ENCODE measurements at regions not wholly inside any gene's neighbourhood (a gene's known extent, or its start where the extent isn't known, plus 50 kb on each side); places are given as distances from the start of the nearest gene placed in this dataset.

GRCh38 chr9:95610006-95610785 lies 93.4 kb upstream of the PTCH1 start:
- no peak for DNase-seq

DNA sequence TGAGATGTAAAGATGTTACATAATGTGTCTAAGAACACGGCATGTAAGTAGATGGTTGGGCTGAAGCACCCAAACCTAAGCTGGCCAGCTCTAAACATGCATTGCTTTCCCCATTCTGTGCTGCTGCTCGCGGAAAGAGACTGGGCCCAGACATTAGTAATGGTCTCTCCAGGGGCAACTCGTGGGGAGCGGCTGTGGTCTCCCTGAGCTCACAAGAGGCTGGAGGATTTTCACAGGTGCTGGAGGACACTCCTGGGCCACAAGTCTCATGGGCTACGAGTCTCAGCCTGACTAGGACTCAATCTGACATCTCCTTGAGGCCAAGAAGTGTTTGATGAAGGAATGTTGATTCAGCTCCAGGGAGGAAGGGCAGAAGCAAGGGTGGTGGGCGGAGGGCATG lies 92.7 kb upstream of the PTCH1 start:
- DNase-seq: no peak

DNA sequence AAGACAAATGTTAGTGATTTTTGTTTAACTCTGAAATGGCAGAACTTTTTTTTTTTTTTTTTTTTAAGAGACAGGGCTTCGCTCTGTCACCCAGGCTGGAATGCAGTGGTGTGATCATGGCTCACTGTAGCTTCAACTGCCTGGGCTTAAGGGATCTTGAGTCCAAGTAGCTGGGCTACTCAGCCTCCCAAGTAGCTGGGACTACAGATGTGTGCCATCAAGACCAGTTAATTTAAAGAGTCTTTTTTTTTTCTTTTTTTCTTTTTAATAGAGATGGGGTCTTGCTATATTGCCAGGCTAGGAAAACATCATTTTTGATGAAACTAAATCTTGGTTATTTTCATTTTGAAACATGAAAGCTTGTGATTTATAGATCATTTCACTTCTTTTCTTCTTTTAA lies 91.6 kb upstream of the PTCH1 start:
- no peak for DNase-seq

DNA sequence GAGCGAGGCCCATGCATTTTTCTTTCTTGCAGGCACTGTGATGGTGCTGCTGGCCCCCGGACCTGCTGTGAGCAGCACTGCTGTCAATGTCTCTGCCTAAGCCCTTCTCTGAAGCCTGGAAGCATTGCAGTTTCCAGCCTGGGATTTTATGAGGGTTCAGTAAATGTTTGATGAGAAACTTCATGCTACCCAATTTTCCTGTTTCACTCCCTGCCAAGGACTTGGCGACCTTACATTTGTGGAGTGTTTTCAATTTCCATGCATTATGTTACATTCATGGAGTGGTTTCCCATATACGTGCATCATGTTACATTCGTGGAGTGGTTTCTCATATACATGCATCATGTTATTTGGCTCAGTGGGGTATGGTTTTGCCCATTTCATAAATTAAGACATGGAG lies 90.7 kb upstream of the PTCH1 start:
- DNase-seq: no peak

DNA sequence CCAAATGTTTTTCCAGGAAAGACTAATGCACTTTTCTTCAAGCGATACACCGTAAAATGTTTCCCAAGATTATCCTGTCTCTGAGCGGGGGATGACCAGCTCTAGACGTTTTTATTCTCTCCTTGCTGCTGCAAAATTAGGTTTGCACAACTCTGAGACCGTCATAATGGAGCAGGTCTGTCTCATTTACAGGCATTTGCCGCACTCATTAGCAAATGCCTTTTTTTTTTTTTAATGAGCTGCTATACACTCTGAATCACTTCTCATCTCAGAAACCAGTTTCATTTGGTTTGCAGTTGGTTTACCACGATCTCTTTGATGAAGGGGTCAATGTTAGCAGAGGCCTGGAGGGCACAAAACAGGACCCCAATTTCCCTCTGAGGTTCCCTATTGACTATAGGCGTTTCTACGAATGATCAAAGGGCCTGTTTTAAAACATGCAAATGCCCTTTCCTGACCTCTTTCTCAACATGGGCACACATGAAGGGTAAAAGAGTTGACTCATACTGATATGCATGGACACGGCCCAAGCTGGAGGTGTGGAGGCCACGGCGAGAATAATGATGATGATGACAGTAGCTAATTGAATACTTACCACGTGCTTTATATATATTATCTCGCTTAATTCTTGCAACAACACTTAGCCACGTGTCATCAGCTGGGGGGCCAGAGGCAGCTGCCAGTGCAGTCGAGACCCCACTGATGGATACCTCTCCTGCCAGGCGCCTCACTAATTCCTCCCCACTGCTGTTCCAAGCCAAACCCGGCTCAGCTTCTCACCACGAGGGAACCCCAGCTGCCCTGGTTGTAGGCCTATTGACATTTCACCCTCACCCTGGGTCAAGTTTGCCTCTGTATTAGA lies 89.9 kb upstream of the PTCH1 start:
- no peak for DNase-seq

GRCh38 chr9:95605816-95606488 lies 89.2 kb upstream of the PTCH1 start:
- peak; percentile 90 for DNase-seq

DNA sequence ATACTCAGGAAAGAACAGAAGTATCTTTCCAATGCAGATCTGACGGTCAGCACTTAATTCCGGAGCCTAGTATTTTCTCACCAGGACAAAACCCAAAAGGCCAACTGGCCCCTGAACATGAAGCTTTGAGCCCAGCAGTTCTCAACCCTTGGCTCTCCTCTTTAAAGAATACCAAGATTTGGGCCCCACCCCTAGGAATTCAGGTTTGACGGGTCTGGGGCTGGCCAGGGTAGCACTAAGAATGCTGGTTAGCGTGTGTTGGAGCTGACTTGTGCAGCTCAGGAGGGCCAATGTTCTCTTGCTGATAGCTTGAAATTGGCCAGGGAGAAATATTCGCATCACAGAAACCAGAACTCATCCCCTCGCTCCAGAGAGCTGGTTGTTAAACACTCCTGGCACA lies 88.3 kb upstream of the PTCH1 start:
- no peak for DNase-seq

GRCh38 chr9:95598236-95598635 lies 81.5 kb upstream of the PTCH1 start:
- no peak for DNase-seq

- no peak for DNase-seq
Measured at GRCh38 chr9:95595721-95596295, 79.0 kb upstream of the PTCH1 start.

DNA sequence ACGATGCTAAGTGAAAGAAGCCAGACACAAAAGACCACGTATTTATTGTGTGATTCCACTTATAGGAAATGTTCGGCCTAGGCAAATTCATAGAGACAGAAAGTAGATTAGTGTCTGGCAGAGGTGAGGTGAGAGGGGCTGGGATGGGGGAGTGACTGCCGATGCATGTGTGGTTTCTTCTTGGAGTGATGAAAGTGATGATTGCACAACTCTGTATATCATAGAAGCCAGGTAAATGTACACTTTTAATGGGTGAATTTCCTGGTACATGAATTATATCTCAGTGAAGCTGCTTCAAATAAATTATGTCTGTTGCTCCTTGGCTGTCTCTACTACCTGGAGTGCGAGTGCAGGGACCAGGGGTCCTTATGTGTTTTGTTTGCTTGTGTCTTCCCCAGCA lies 76.2 kb upstream of the PTCH1 start:
- no peak for DNase-seq

GRCh38 chr9:95588724-95589588 lies 72.2 kb upstream of the PTCH1 start:
- DNase-seq: no peak

- no peak for DNase-seq
Measured at GRCh38 chr9:95587021-95587964, 70.5 kb upstream of the PTCH1 start.

DNA sequence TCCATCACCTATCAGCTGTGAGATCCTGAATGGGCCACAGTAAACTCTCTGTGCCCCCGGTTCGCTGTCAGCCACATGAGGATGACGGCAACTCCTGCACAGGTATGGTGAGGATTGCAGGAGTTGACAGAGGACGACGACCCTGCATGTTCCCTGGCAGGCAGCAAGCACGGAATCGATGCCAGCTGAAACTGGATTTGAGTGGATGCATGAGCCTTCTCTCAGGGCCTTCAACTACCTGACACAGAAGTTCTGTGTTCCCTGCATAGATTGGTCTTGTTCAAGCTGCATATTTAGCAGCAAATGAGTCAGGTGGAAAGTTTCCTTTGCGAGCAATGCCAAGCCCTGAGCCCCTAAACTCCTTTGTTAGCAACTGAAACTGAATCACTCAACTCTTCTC lies 69.6 kb upstream of the PTCH1 start:
- no peak for DNase-seq

- no peak for DNase-seq
Measured at GRCh38 chr9:95585824-95586223, 69.1 kb upstream of the PTCH1 start.

DNA sequence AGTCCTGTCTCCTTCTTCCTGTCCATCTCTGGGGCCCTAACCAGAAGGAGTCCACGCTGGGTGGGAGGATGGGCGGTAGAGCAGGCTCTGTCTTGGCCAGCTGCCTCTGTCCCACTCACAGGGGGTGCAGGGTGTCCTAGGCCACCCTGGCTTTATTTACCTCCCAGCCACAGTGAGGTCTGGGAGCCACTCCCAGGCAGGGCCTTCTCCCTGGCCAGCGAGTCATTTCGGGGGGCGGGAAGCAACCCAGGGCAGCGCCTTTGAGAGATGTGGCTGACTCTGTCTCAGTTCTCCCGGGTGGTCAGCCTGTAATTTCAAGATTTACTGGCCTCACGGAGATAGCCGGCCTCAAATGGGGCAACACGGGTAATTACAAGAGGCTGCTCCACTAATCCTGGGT lies 67.4 kb upstream of the PTCH1 start:
- DNase-seq: no peak

GRCh38 chr9:95581900-95582299 lies 65.1 kb upstream of the PTCH1 start:
- DNase-seq: no peak

GRCh38 chr9:95580812-95581761 lies 64.3 kb upstream of the PTCH1 start:
- no peak for DNase-seq

GRCh38 chr9:95574866-95575553 lies 58.2 kb upstream of the PTCH1 start:
- DNase-seq: no peak

DNA sequence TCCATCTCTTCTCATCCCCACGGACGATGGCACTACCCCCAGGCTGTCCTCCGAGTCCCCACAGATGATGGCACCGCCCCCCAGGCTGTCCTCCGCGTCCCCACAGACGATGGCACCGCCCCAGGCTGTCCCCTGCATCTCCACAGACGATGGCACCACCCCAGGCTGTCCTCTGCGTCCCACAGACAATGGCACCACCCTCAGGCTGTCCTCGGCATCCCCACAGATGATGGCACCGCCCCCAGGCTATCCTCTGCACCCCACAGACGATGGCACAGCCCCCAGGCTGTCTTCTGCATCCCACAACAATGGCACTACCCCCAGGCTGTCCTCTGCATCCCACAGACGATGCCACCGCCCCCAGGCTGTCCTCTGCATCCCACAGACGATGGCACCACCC lies 57.4 kb upstream of the PTCH1 start:
- peak; percentile 6 for DNase-seq
